ENCODE measurements at regions not wholly inside any gene's neighbourhood (a gene's known extent, or its start where the extent isn't known, plus 50 kb on each side); places are given as distances from the start of the nearest gene placed in this dataset.

- no peak for TF ChIP-seq CTCF (optimal IDR thresholded peaks at IDR 0.05 in 1 of 3, IDR thresholded peaks at IDR 0.05 in 1 of 3, conservative IDR thresholded peaks at IDR 0.05 in 1 of 3; ENCODE audit: extremely low read depth in 1 of 3, insufficient read depth in 2 of 3, low read length in 3 of 3)
- no peak for TF ChIP-seq EZH2 (IDR thresholded peaks at IDR 0.05; ENCODE audit: low read length)
Observed at GRCh38 chr12:42968426-42968825, 378.9 kb upstream of the PRICKLE1 start.

All from keratinocyte (primary cell).